ENCODE measurements at regions not wholly inside any gene's neighbourhood (a gene's known extent, or its start where the extent isn't known, plus 50 kb on each side); places are given as distances from the start of the nearest gene placed in this dataset.

- Histone ChIP-seq H3K9me3 (no peaks in the 10 kb centered on the region), H3K27ac (no peak overlapping the region), H3K4me1 (no peaks in the 10 kb centered on the region), H3K4me3 (no peak overlapping the region), H3K36me3 (ENCODE audit: insufficient read depth in 1 of 2, low read depth in 1 of 2) (no peaks in the 10 kb centered on the region), H3K27me3 (ENCODE audit: insufficient read depth in 3 of 3, low read length in 2 of 3) (no peaks in the 10 kb centered on the region)
- 50 to 57% (median 53%) methylated on average over 3 of the region's 3 CpGs for WGBS, 3 donors
- TF ChIP-seq CTCF (IDR thresholded peaks at IDR 0.05), result no peak
- no peak for DNase-seq
- intact Hi-C loops (cut with DNase I), result no loop called here
- no peak for ATAC-seq
Measured at GRCh38 chr7:124219681-124220080, 186.8 kb upstream of the TMEM229A start.

- Histone ChIP-seq H3K9me3 (no peaks in the 10 kb centered on the region), H3K27ac (no peak overlapping the region), H3K4me1 (no peaks in the 10 kb centered on the region), H3K36me3 (ENCODE audit: insufficient read depth in 1 of 2, low read depth in 1 of 2) (no peaks in the 10 kb centered on the region), H3K27me3 (ENCODE audit: insufficient read depth in 3 of 3, low read length in 2 of 3) (no peaks in the 10 kb centered on the region), H3K4me3 (no peak overlapping the region)
- WGBS, 3 donors, result 61 to 75% (median 65%) methylated on average over 2 of the region's 2 CpGs
- intact Hi-C loops (cut with DNase I), result no loop called here
- no peak for DNase-seq
- no peak for TF ChIP-seq CTCF (IDR thresholded peaks at IDR 0.05)
- ATAC-seq, result no peak
Measured at GRCh38 chr7:124208642-124209041, 175.8 kb upstream of the TMEM229A start.

- Histone ChIP-seq H3K36me3 (ENCODE audit: insufficient read depth in 1 of 2, low read depth in 1 of 2) (no peaks in the 10 kb centered on the region), H3K27ac (no peak overlapping the region), H3K4me1 (no peaks in the 10 kb centered on the region), H3K4me3 (no peak overlapping the region), H3K9me3 (no peaks in the 10 kb centered on the region), H3K27me3 (ENCODE audit: insufficient read depth in 3 of 3, low read length in 2 of 3) (no peaks in the 10 kb centered on the region)
- intact Hi-C loops (cut with DNase I), result no loop called here
- DNase-seq (no peak), ATAC-seq (no peak)
- 58 to 66% (median 64%) methylated on average over 2 of the region's 2 CpGs for WGBS, 3 donors
- TF ChIP-seq CTCF (IDR thresholded peaks at IDR 0.05), result no peak
Measured at GRCh38 chr7:124208173-124208572, 175.3 kb upstream of the TMEM229A start.

- Histone ChIP-seq H3K36me3 (ENCODE audit: insufficient read depth in 1 of 2, low read depth in 1 of 2) (no peaks in the 10 kb centered on the region), H3K27ac (no peak overlapping the region), H3K4me1 (no peaks in the 10 kb centered on the region), H3K4me3 (no peak overlapping the region), H3K27me3 (ENCODE audit: insufficient read depth in 3 of 3, low read length in 2 of 3) (no peaks in the 10 kb centered on the region), H3K9me3 (no peaks in the 10 kb centered on the region)
- 52 to 85% (median 55%) methylated on average over 1 of the region's 1 CpG for WGBS, 3 donors
- DNase-seq, result no peak
- no peak for ATAC-seq
- intact Hi-C loops (cut with DNase I), result no loop called here
- no peak for TF ChIP-seq CTCF (IDR thresholded peaks at IDR 0.05)
Measured at GRCh38 chr7:124205526-124205925, 172.7 kb upstream of the TMEM229A start.

GRCh38 chr7:124202546-124202945, 169.7 kb upstream of the TMEM229A start:
- Histone ChIP-seq H3K9me3 (no peaks in the 10 kb centered on the region), H3K4me3 (no peak overlapping the region), H3K27me3 (ENCODE audit: insufficient read depth in 3 of 3, low read length in 2 of 3) (no peaks in the 10 kb centered on the region), H3K4me1 (no peaks in the 10 kb centered on the region), H3K36me3 (ENCODE audit: insufficient read depth in 1 of 2, low read depth in 1 of 2) (no peaks in the 10 kb centered on the region), H3K27ac (no peak overlapping the region)
- no peak for ATAC-seq
- DNase-seq, result no peak
- no peak for TF ChIP-seq CTCF (IDR thresholded peaks at IDR 0.05)
- WGBS, 3 donors, result 91 to 100% (median 97%) methylated on average over 1 of the region's 1 CpG
- intact Hi-C loops (cut with DNase I), result no loop called here

Data from psoas muscle (tissue), 7 donors.